ENCODE measurements at regions not wholly inside any gene's neighbourhood (a gene's known extent, or its start where the extent isn't known, plus 50 kb on each side); places are given as distances from the start of the nearest gene placed in this dataset.

- Histone ChIP-seq H3K9me3 (no peaks in the 10 kb centered on the region), H3K4me3 (no peak overlapping the region), H3K27ac (no peak overlapping the region), H3K36me3 (no peaks in the 10 kb centered on the region), H3K4me1 (no peaks in the 10 kb centered on the region), H3K27me3 (peaks cover 0 to 3% (median 0%) of the 10 kb centered on the region in 9 donors)
- intact Hi-C loops (cut with DNase I) = no loop called here
- no peak for TF ChIP-seq POLR2A (IDR thresholded peaks at IDR 0.05)
- TF ChIP-seq, protein P1, sequence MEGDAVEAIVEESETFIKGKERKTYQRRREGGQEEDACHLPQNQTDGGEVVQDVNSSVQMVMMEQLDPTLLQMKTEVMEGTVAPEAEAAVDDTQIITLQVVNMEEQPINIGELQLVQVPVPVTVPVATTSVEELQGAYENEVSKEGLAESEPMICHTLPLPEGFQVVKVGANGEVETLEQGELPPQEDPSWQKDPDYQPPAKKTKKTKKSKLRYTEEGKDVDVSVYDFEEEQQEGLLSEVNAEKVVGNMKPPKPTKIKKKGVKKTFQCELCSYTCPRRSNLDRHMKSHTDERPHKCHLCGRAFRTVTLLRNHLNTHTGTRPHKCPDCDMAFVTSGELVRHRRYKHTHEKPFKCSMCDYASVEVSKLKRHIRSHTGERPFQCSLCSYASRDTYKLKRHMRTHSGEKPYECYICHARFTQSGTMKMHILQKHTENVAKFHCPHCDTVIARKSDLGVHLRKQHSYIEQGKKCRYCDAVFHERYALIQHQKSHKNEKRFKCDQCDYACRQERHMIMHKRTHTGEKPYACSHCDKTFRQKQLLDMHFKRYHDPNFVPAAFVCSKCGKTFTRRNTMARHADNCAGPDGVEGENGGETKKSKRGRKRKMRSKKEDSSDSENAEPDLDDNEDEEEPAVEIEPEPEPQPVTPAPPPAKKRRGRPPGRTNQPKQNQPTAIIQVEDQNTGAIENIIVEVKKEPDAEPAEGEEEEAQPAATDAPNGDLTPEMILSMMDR (IDR thresholded peaks at IDR 0.05) = no peak
- ATAC-seq (no peak), DNase-seq (no peak)
- 52 to 72% (median 59%) methylated on average over 3 of the region's 3 CpGs for WGBS, 4 donors
These were observed 278.1 kb upstream of the DAB2 start for GRCh38 chr5:39702928-39703327.

- DNase-seq (no peak), ATAC-seq (no peak)
- H3K27ac ChIP-seq = no peak overlapping the region
- H3K4me1 ChIP-seq = no peaks in the 10 kb centered on the region
- intact Hi-C loops (cut with DNase I) = no loop called here
- H3K36me3 ChIP-seq = no peaks in the 10 kb centered on the region
- 82 to 89% (median 86%) methylated on average over 1 of the region's 1 CpG for WGBS, 4 donors
- peaks cover 0 to 3% (median 0%) of the 10 kb centered on the region in 9 donors for H3K27me3 ChIP-seq
- TF ChIP-seq POLR2A (IDR thresholded peaks at IDR 0.05) = no peak
- TF ChIP-seq, protein P1 (IDR thresholded peaks at IDR 0.05) = no peak
- H3K4me3 ChIP-seq = no peak overlapping the region
- H3K9me3 ChIP-seq = no peaks in the 10 kb centered on the region
These were observed 275.7 kb upstream of the DAB2 start for GRCh38 chr5:39700523-39700922.

DNA sequence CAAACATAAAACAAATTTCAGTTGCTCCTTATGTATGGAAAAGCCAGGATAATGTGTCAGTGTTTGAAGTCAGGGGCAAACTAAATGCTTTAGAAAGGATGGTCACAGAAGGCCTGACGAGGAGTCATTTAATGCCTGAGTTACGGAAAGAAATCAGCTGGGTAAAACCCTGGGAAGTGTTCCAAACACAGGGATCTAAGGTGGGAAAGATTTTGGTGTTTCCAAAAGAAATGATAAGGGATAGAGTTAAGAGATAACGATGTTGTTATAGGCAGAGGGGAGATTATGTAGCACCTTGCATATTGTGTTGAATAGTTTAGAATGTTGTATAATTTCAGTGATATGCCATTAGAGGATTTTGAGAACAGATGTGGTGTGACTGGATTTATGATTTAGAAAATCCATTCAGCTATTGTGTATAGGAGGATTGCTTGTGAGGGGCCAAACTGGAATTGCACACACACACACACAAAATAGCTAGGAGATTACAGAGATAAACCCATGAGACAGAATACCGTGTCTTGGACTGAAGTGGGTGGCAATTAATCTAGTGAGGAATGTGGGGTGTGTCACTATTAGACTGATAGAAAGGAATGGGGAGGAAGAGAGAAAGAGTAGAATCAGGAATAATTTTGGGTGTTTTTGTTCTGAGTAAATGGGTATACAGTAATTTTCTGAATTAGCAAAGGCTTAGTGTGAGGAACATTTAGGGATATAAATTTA lies 274.2 kb upstream of the DAB2 start:
- Histone ChIP-seq H3K4me1 (no peaks in the 10 kb centered on the region), H3K4me3 (no peak overlapping the region), H3K36me3 (no peaks in the 10 kb centered on the region), H3K27me3 (peaks cover 0 to 2% (median 0%) of the 10 kb centered on the region in 9 donors), H3K9me3 (no peaks in the 10 kb centered on the region), H3K27ac (no peak overlapping the region)
- TF ChIP-seq, protein P1 (IDR thresholded peaks at IDR 0.05) = no peak
- TF ChIP-seq POLR2A (IDR thresholded peaks at IDR 0.05) = no peak
- no peak for DNase-seq
- intact Hi-C loops (cut with DNase I) = no loop called here
- 60 to 68% (median 61%) methylated on average over 4 of the region's 4 CpGs for WGBS, 4 donors
- no peak for ATAC-seq

GRCh38 chr5:39697881-39698280 lies 273.1 kb upstream of the DAB2 start:
- Histone ChIP-seq H3K4me3 (no peak overlapping the region), H3K4me1 (no peaks in the 10 kb centered on the region), H3K27ac (no peak overlapping the region), H3K27me3 (no peaks in the 10 kb centered on the region), H3K9me3 (no peaks in the 10 kb centered on the region), H3K36me3 (no peaks in the 10 kb centered on the region)
- TF ChIP-seq, protein P1 (IDR thresholded peaks at IDR 0.05) = no peak
- no peak for TF ChIP-seq POLR2A (IDR thresholded peaks at IDR 0.05)
- intact Hi-C loops (cut with DNase I) = no loop called here
- DNase-seq = no peak
- no peak for ATAC-seq

Measured in heart left ventricle (tissue), 16 donors.